HepG2 (cell line): ENCODE measurements at regions not wholly inside any gene's neighbourhood (a gene's known extent, or its start where the extent isn't known, plus 50 kb on each side); places are given as distances from the start of the nearest gene placed in this dataset.

Source experiments
- ARHGAP35 ChIP-seq: sonication (generic); formaldehyde crosslinking; IDR thresholded peaks from 2 replicates; pipeline ENCODE4 v1.9.0; 2022; ENCODE audit warnings: mild to moderate bottlenecking, inconsistent platforms, moderate library complexity, missing genetic modification reagents, borderline replicate concordance
- CTCF ChIP-seq: sonication (generic); formaldehyde crosslinking; IDR thresholded peaks from 2 replicates; pipeline ENCODE4 v1.5.0; 2020; ENCODE audit warnings: mild to moderate bottlenecking, missing genetic modification reagents, moderate library complexity
- MYC ChIP-seq: sonication (generic); formaldehyde crosslinking; IDR thresholded peaks from 2 replicates; pipeline ENCODE4 v1.9.0; 2021; ENCODE audit warnings: missing genetic modification reagents, borderline replicate concordance
- PITX1 ChIP-seq: sonication (generic); formaldehyde crosslinking; IDR thresholded peaks from 2 replicates; pipeline ENCODE4 v1.5.1; 2020; ENCODE audit warnings: mild to moderate bottlenecking, missing genetic modification reagents

- TF ChIP-seq MYC (CRISPR knock-in tag): no peak
- TF ChIP-seq PITX1 (CRISPR knock-in tag): no peak
- no peak for TF ChIP-seq ARHGAP35 (CRISPR knock-in tag)
- no peak for TF ChIP-seq CTCF
These were observed 302.7 kb upstream of the ID2 start for GRCh38 chr2:8379128-8379527.
